ENCODE measurements at regions not wholly inside any gene's neighbourhood (a gene's known extent, or its start where the extent isn't known, plus 50 kb on each side); places are given as distances from the start of the nearest gene placed in this dataset.

DNA sequence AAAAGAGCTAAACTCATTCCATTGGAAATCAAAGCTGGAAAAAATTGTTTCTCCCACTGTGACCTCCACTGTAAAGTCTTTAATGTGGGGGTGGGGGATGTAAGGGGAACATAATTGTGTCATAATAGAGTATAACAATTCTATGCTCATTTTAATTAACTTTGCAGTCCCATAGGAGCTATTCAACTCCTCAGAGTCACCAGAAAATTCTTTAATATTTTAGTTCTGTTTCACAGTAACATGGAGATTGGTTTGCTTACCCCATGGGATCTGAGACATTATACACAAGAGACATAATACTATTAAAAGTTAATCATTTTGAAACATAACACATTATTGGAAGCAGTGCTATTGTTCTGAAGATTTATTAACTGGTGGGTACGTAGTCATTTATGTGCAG is 765.9 kb upstream of the GRM7 start:
- H3K4me3 ChIP-seq (ENCODE audit: low read depth, low read length), result no peak overlapping the region
- TF ChIP-seq, protein P1, sequence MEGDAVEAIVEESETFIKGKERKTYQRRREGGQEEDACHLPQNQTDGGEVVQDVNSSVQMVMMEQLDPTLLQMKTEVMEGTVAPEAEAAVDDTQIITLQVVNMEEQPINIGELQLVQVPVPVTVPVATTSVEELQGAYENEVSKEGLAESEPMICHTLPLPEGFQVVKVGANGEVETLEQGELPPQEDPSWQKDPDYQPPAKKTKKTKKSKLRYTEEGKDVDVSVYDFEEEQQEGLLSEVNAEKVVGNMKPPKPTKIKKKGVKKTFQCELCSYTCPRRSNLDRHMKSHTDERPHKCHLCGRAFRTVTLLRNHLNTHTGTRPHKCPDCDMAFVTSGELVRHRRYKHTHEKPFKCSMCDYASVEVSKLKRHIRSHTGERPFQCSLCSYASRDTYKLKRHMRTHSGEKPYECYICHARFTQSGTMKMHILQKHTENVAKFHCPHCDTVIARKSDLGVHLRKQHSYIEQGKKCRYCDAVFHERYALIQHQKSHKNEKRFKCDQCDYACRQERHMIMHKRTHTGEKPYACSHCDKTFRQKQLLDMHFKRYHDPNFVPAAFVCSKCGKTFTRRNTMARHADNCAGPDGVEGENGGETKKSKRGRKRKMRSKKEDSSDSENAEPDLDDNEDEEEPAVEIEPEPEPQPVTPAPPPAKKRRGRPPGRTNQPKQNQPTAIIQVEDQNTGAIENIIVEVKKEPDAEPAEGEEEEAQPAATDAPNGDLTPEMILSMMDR (IDR thresholded peaks at IDR 0.05; ENCODE audit: control insufficient read depth, extremely low read depth, insufficient read depth), result no peak
- no peak for DNase-seq (ENCODE audit: low read depth)

DNA sequence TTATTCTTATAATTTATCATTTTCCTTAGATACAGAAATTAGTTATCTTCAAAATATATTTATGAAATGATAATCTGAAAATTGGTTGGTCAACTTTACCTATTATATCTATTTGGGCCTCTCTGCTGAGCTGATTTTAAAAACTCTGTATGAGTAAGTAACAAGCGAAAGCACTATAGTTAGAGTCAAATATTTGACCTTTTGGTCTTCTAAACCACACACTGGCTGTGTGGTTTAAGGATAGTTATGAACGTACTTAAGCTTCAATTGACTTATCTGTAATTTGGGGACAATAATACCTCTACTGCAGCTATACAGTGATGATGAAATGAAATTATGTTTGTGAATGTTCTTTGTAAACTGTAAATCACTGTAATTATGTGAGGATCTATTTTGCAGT is 763.9 kb upstream of the GRM7 start:
- no peak overlapping the region for H3K4me3 ChIP-seq (ENCODE audit: low read depth, low read length)
- TF ChIP-seq, protein P1 (IDR thresholded peaks at IDR 0.05; ENCODE audit: control insufficient read depth, extremely low read depth, insufficient read depth), result no peak
- DNase-seq (ENCODE audit: low read depth), result no peak

DNA sequence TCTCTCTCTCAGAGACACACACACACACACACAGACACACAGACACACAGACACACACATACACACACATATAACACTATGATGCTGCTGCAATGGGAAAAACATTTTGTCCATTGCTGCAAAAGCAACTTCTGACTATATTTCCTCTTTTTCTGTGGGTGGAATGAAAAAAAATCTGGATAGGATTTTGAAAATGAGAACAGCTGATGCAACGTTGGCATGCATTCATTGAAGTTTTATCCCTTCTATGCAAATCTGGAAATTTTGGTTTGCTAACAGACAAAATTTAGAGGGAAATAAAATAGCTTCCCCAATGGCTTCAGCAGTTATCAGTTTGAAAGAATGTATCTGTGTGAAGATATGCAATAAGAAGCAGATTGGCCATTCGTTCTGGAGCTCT is 763.4 kb upstream of the GRM7 start:
- TF ChIP-seq, protein P1 (IDR thresholded peaks at IDR 0.05; ENCODE audit: control insufficient read depth, extremely low read depth, insufficient read depth), result no peak
- no peak for DNase-seq (ENCODE audit: low read depth)
- H3K4me3 ChIP-seq (ENCODE audit: low read depth, low read length), result no peak overlapping the region

DNA sequence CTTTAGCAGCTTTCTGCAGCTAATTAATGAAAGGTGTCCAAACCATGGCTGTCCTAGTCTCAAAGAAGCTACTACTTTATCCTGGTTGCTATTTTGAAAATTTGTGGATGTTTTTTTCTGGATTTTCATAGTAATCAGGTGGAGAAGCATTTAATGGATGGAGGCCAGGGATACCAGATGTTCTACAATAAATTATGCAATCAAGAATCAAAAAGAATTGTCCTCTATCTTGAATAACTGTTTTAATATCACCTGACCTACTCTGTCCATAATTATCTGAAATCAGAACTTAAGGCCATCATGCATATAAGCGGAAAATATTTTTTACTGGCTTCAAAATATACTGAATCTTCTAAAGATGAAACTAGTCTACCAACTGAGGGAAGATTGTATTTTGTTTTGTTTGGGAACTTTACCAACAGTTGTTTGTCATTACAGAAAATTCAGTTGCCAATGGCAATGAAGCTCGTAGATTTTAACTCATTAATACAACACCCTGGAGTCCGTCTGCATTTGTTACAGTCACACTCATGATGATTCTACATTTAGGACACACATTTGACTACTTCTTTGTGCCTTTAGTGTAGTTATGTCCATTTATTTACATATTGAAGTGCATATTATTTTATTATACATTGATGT is 762.3 kb upstream of the GRM7 start:
- H3K4me3 ChIP-seq (ENCODE audit: low read depth, low read length), result no peak overlapping the region
- TF ChIP-seq, protein P1 (IDR thresholded peaks at IDR 0.05; ENCODE audit: control insufficient read depth, extremely low read depth, insufficient read depth), result no peak

DNA sequence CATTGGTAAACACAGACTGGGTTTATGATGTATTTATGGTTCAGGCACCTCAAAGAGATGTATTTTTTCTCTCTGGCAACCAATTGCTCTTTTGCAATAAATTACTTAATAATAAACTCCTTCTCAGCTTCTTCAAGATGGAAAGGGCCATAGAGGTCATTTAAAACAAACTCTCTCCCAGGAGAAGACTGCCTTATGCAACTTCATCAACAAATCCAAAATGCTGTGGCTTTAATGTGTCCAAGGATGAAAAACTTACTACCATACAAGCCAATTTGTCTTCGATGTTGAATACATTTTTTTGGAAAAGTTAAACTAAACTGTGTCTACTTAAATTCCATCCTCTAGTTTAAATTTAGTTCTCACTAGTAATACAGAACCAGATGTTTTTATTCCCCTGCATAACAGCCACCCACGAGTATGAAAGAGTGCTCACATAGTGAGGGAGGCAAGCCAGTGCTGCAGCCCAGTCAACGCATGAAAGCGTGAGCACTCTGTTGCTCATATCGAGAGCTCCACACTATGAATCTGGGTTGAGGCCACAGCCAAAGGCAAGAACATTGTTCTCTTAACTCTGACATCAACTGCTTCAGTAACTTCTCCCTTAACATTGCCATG is 761.3 kb upstream of the GRM7 start:
- H3K4me3 ChIP-seq (ENCODE audit: low read depth, low read length), result no peak overlapping the region
- TF ChIP-seq, protein P1 (IDR thresholded peaks at IDR 0.05; ENCODE audit: control insufficient read depth, extremely low read depth, insufficient read depth), result no peak
- DNase-seq (ENCODE audit: low read depth), result no peak

More for the DNA sequence above, 762.3 kb upstream of the GRM7 start:
- no peak for DNase-seq (ENCODE audit: low read depth)

DNA sequence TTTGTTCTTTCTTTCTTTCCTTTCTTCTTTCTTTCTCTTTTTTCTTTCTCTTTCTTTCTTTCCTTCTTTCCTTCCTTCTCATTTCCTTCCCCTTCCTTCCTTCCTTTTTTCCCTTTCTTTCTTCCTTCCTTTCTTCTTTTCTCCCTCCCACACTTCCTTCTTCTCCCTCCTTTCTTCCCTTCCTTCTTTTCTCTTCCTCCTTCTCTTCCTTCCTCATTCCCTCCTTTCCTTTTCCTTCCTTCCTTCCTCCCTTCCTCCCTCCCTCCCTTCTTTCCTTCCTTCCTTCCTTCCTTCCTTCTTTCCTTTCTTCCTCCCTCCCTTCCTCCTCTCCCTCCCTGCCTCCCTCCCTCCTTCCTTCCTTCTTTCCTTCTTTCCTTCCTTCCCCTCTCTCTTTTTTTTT is 755.7 kb upstream of the GRM7 start:
- DNase-seq (ENCODE audit: low read depth), result no peak
- TF ChIP-seq, protein P1 (IDR thresholded peaks at IDR 0.05; ENCODE audit: control insufficient read depth, extremely low read depth, insufficient read depth), result no peak
- H3K4me3 ChIP-seq (ENCODE audit: low read depth, low read length), result no peak overlapping the region

DNA sequence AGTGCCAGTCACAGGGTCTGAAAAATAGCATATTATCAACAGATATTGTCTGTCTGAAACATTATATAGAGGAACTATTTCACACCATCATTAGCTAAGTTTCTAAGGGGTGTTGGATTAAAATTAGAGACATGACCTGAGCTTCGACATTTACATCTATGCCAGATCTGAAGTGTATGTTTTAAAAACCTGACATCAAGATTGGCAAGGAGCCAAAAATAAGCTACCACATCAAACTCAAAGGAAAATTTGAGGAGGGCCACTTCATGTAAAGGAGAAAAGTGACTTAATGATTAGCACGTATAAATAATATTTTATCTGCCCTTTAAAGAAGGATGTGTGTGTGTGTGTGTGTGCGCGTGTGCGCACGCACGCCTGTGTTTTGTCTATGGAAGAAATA is 752.0 kb upstream of the GRM7 start:
- TF ChIP-seq, protein P1 (IDR thresholded peaks at IDR 0.05; ENCODE audit: control insufficient read depth, extremely low read depth, insufficient read depth), result no peak
- no peak overlapping the region for H3K4me3 ChIP-seq (ENCODE audit: low read depth, low read length)
- no peak for DNase-seq (ENCODE audit: low read depth)
